ENCODE measurements at regions not wholly inside any gene's neighbourhood (a gene's known extent, or its start where the extent isn't known, plus 50 kb on each side); places are given as distances from the start of the nearest gene placed in this dataset.

DNA sequence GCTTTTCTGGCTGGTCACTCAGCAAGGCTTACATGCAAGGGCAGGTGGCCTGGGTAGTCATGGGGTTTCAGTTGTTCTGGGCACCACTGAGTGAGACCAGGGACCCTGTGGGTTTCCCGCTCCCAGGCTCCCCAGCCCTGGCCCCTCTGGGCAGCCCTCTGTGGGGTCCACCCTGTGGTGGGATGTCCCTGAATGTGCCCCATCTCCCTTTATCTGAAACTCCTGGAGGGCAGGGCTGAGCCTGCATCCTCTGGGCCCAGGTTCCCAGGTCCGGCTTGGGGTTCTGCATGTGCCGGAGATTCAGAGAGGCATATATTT is 1041.0 kb downstream of the BRD1 start:
- no peak overlapping the region for H3K9ac ChIP-seq (ENCODE audit: low read length in 5 of 5)
- no peak overlapping the region for H3K4me3 ChIP-seq (ENCODE audit: low read depth in 1 of 5, low read length in 5 of 5)
- no peaks in the 10 kb centered on the region for H3K36me3 ChIP-seq (ENCODE audit: control insufficient read depth in 5 of 5, insufficient read depth in 5 of 5, low read length in 5 of 5)
- H3K27me3 ChIP-seq (ENCODE audit: control insufficient read depth in 5 of 5, insufficient read depth in 4 of 5, low read length in 5 of 5): peaks cover 0 to 7% (median 3%) of the 10 kb centered on the region in 5 donors
- no peaks in the 10 kb centered on the region for H3K9me3 ChIP-seq (ENCODE audit: control insufficient read depth in 5 of 5, low read length in 5 of 5)
- H3K27ac ChIP-seq (ENCODE audit: low read depth, low read length): no peak overlapping the region
- no peaks in the 10 kb centered on the region for H3K4me1 ChIP-seq (ENCODE audit: control insufficient read depth in 5 of 5, insufficient read depth in 5 of 5, low read length in 5 of 5)

GRCh38 chr22:48785792-48786678 is 1041.6 kb downstream of the BRD1 start:
- Histone ChIP-seq H3K4me3 (ENCODE audit: low read depth in 1 of 5, low read length in 5 of 5) (no peak overlapping the region), H3K4me1 (ENCODE audit: control insufficient read depth in 5 of 5, insufficient read depth in 5 of 5, low read length in 5 of 5) (no peaks in the 10 kb centered on the region), H3K36me3 (ENCODE audit: control insufficient read depth in 5 of 5, insufficient read depth in 5 of 5, low read length in 5 of 5) (no peaks in the 10 kb centered on the region), H3K9me3 (ENCODE audit: control insufficient read depth in 5 of 5, low read length in 5 of 5) (no peaks in the 10 kb centered on the region), H3K27ac (ENCODE audit: low read depth, low read length) (no peak overlapping the region), H3K27me3 (ENCODE audit: control insufficient read depth in 5 of 5, insufficient read depth in 4 of 5, low read length in 5 of 5) (peaks cover 0 to 7% (median 3%) of the 10 kb centered on the region in 5 donors), H3K9ac (ENCODE audit: low read length in 5 of 5) (no peak overlapping the region)

DNA sequence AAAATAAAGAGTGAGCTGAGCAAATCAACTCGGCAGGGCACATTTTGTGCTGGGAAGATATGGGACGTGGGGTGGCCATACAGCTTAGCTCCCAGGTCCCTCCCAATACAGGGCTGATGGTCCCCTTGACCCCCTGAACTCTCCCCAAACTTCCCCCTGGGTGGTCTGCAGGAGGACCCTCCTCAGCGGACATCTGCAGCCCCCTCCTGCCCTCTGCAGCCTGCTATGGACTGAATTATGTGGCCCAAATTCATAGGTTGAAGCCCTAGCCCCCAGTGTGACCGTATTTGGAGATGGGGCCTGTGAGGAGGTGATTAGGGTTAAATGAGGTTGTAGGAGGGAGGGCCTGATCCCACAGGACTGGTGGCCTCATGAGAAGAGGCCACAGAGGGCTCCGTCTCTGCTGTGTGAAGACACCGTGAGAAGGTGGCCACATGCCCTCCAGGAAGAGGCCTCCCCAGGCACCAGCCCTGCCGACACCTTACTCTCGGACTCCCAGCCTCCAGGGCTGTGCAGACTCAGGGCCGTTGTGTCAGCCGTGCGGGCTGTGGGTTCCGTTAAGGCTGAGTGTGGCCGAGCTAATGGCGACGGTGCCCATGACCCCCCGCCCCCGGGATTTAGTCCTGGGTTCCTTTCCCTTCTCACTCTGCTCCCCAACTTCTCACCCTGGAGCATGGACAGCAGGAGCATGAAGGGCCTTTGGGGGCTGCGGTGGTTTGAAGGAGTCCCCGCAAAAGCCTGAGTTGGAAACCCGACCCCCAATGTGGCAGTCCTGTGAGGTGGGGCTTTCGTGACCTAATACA is 1042.8 kb downstream of the BRD1 start:
- no peaks in the 10 kb centered on the region for H3K36me3 ChIP-seq (ENCODE audit: control insufficient read depth in 5 of 5, insufficient read depth in 5 of 5, low read length in 5 of 5)
- no peaks in the 10 kb centered on the region for H3K4me1 ChIP-seq (ENCODE audit: control insufficient read depth in 5 of 5, insufficient read depth in 5 of 5, low read length in 5 of 5)

GRCh38 chr22:48783821-48784266 is 1043.8 kb downstream of the BRD1 start:
- Histone ChIP-seq H3K9ac (ENCODE audit: low read length in 5 of 5) (no peak overlapping the region), H3K4me3 (ENCODE audit: low read depth in 1 of 5, low read length in 5 of 5) (no peak overlapping the region), H3K4me1 (ENCODE audit: control insufficient read depth in 5 of 5, insufficient read depth in 5 of 5, low read length in 5 of 5) (no peaks in the 10 kb centered on the region), H3K27ac (ENCODE audit: low read depth, low read length) (no peak overlapping the region), H3K27me3 (ENCODE audit: control insufficient read depth in 5 of 5, insufficient read depth in 4 of 5, low read length in 5 of 5) (peaks cover 1 to 9% (median 3%) of the 10 kb centered on the region in 5 donors), H3K9me3 (ENCODE audit: control insufficient read depth in 5 of 5, low read length in 5 of 5) (no peaks in the 10 kb centered on the region), H3K36me3 (ENCODE audit: control insufficient read depth in 5 of 5, insufficient read depth in 5 of 5, low read length in 5 of 5) (no peaks in the 10 kb centered on the region)

More for the DNA sequence above, 1042.8 kb downstream of the BRD1 start:
- no peak overlapping the region for H3K27ac ChIP-seq (ENCODE audit: low read depth, low read length)
- peaks cover 0 to 7% (median 3%) of the 10 kb centered on the region in 5 donors for H3K27me3 ChIP-seq (ENCODE audit: control insufficient read depth in 5 of 5, insufficient read depth in 4 of 5, low read length in 5 of 5)
- no peaks in the 10 kb centered on the region for H3K9me3 ChIP-seq (ENCODE audit: control insufficient read depth in 5 of 5, low read length in 5 of 5)
- H3K4me3 ChIP-seq (ENCODE audit: low read depth in 1 of 5, low read length in 5 of 5): no peak overlapping the region
- H3K9ac ChIP-seq (ENCODE audit: low read length in 5 of 5): no peak overlapping the region

DNA sequence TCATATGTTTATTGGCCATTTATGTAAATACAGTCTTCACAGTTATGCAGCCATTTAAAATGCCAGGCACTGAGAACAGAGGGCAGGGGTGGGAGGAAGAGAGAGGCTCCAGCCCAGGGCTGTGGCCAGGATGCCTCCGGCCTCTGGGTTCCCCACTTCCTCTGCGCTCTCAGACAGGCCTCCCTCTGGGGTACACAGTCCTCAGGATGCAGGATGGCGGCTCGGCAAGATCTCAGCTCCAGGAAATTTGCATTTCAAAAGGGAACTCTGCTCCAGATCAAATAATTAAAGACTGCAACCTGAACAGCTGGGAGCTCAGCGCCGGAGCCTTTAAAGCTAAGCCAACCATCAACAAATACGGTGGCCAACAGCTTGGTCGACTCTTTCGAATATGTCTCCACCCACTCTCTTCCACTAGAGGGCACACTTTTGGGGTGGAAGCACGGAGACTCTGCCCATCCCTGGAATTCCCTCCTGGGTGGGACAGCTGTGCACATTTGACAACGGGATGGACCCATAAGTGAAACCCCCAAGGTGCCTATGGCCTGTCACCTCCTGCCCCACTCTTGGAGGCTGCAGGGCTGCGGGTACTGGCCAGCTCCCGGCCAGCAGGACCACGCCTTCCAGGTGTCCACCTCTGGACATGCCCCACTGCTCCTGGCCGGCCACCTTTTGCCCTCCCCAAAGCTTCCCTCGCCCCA is 1044.7 kb downstream of the BRD1 start:
- H3K9ac ChIP-seq (ENCODE audit: low read length in 5 of 5): no peak overlapping the region
- no peaks in the 10 kb centered on the region for H3K4me1 ChIP-seq (ENCODE audit: control insufficient read depth in 5 of 5, insufficient read depth in 5 of 5, low read length in 5 of 5)
- H3K27me3 ChIP-seq (ENCODE audit: control insufficient read depth in 5 of 5, insufficient read depth in 4 of 5, low read length in 5 of 5): peaks cover 3 to 12% (median 6%) of the 10 kb centered on the region in 5 donors
- peaks cover 0 to 6% (median 0%) of the 10 kb centered on the region in 5 donors for H3K9me3 ChIP-seq (ENCODE audit: control insufficient read depth in 5 of 5, low read length in 5 of 5)
- no peak overlapping the region for H3K4me3 ChIP-seq (ENCODE audit: low read depth in 1 of 5, low read length in 5 of 5)
- H3K27ac ChIP-seq (ENCODE audit: low read depth, low read length): no peak overlapping the region
- no peaks in the 10 kb centered on the region for H3K36me3 ChIP-seq (ENCODE audit: control insufficient read depth in 5 of 5, insufficient read depth in 5 of 5, low read length in 5 of 5)

- Histone ChIP-seq H3K9ac (ENCODE audit: low read length in 5 of 5) (no peak overlapping the region), H3K4me3 (ENCODE audit: low read depth in 1 of 5, low read length in 5 of 5) (no peak overlapping the region), H3K27me3 (ENCODE audit: control insufficient read depth in 5 of 5, insufficient read depth in 4 of 5, low read length in 5 of 5) (peaks cover 3 to 16% (median 6%) of the 10 kb centered on the region in 5 donors), H3K27ac (ENCODE audit: low read depth, low read length) (no peak overlapping the region), H3K36me3 (ENCODE audit: control insufficient read depth in 5 of 5, insufficient read depth in 5 of 5, low read length in 5 of 5) (no peaks in the 10 kb centered on the region), H3K9me3 (ENCODE audit: control insufficient read depth in 5 of 5, low read length in 5 of 5) (peaks cover 0 to 11% (median 5%) of the 10 kb centered on the region in 5 donors), H3K4me1 (ENCODE audit: control insufficient read depth in 5 of 5, insufficient read depth in 5 of 5, low read length in 5 of 5) (no peaks in the 10 kb centered on the region)
Measured at GRCh38 chr22:48782326-48782725, 1045.3 kb downstream of the BRD1 start.

DNA sequence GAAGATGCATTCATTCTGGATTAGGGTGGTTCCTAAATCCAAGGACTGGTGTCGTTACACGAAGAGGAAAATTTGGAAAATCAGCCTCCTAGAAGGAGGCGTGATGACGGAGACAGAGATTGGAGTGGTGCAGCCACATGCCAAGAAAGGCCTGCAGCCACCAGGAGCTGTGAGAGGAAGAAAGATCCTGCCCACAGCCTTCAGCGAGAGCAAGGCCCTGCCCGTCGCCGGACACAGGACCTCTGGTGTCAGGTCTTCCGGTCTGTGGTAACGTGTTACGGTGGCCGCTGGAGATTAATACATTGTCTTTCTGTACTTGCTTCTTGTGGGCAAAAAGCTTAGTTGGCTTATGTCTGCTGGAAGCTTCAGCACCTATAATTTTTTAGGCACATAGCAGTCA is 1045.8 kb downstream of the BRD1 start:
- H3K36me3 ChIP-seq (ENCODE audit: control insufficient read depth in 5 of 5, insufficient read depth in 5 of 5, low read length in 5 of 5): no peaks in the 10 kb centered on the region
- no peak overlapping the region for H3K27ac ChIP-seq (ENCODE audit: low read depth, low read length)
- no peak overlapping the region for H3K9ac ChIP-seq (ENCODE audit: low read length in 5 of 5)
- peaks cover 3 to 16% (median 6%) of the 10 kb centered on the region in 5 donors for H3K27me3 ChIP-seq (ENCODE audit: control insufficient read depth in 5 of 5, insufficient read depth in 4 of 5, low read length in 5 of 5)
- H3K4me1 ChIP-seq (ENCODE audit: control insufficient read depth in 5 of 5, insufficient read depth in 5 of 5, low read length in 5 of 5): no peaks in the 10 kb centered on the region
- no peak overlapping the region for H3K4me3 ChIP-seq (ENCODE audit: low read depth in 1 of 5, low read length in 5 of 5)
- H3K9me3 ChIP-seq (ENCODE audit: control insufficient read depth in 5 of 5, low read length in 5 of 5): peaks cover 0 to 11% (median 5%) of the 10 kb centered on the region in 5 donors

DNA sequence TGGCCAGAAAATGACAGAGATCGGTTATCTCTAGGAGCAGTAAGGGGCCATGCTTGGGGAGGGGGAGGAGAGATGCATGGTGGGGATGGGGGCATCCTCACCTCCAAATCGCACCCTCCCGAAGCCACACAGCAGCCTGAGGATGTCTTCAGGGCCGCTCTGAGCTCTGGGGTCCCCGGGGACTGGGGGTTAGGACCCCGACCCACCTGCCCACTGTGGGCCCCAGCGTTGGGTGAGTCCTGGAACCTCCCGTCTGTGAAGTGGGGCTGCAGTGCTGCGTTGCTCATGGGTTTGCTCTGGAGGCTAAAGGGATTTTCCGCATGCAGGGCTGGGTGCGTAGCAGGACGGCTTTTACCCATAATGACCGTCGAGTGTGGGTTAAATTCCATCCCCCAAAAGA is 1046.3 kb downstream of the BRD1 start:
- Histone ChIP-seq H3K9ac (ENCODE audit: low read length in 5 of 5) (no peak overlapping the region), H3K4me3 (ENCODE audit: low read depth in 1 of 5, low read length in 5 of 5) (no peak overlapping the region), H3K4me1 (ENCODE audit: control insufficient read depth in 5 of 5, insufficient read depth in 5 of 5, low read length in 5 of 5) (no peaks in the 10 kb centered on the region), H3K27ac (ENCODE audit: low read depth, low read length) (no peak overlapping the region), H3K9me3 (ENCODE audit: control insufficient read depth in 5 of 5, low read length in 5 of 5) (peaks cover 0 to 14% (median 7%) of the 10 kb centered on the region in 5 donors), H3K27me3 (ENCODE audit: control insufficient read depth in 5 of 5, insufficient read depth in 4 of 5, low read length in 5 of 5) (peaks cover 3 to 13% (median 5%) of the 10 kb centered on the region in 5 donors), H3K36me3 (ENCODE audit: control insufficient read depth in 5 of 5, insufficient read depth in 5 of 5, low read length in 5 of 5) (no peaks in the 10 kb centered on the region)

- H3K27me3 ChIP-seq (ENCODE audit: control insufficient read depth in 5 of 5, insufficient read depth in 4 of 5, low read length in 5 of 5): peaks cover 2 to 9% (median 4%) of the 10 kb centered on the region in 5 donors
- H3K9ac ChIP-seq (ENCODE audit: low read length in 5 of 5): no peak overlapping the region
- H3K36me3 ChIP-seq (ENCODE audit: control insufficient read depth in 5 of 5, insufficient read depth in 5 of 5, low read length in 5 of 5): no peaks in the 10 kb centered on the region
- H3K9me3 ChIP-seq (ENCODE audit: control insufficient read depth in 5 of 5, low read length in 5 of 5): peaks cover 0 to 18% (median 11%) of the 10 kb centered on the region in 5 donors
- no peak overlapping the region for H3K27ac ChIP-seq (ENCODE audit: low read depth, low read length)
- no peak overlapping the region for H3K4me3 ChIP-seq (ENCODE audit: low read depth in 1 of 5, low read length in 5 of 5)
- H3K4me1 ChIP-seq (ENCODE audit: control insufficient read depth in 5 of 5, insufficient read depth in 5 of 5, low read length in 5 of 5): no peaks in the 10 kb centered on the region
Measured at GRCh38 chr22:48780597-48781277, 1046.9 kb downstream of the BRD1 start.
